Uterus (tissue), 2 donors: ENCODE measurements at regions not wholly inside any gene's neighbourhood (a gene's known extent, or its start where the extent isn't known, plus 50 kb on each side); places are given as distances from the start of the nearest gene placed in this dataset.

Experiments used
- POLR2A ChIP-seq, 2 donors: fragments of 450-650 bp; IDR thresholded peaks; one replicate each; pipeline ENCODE4 v1.6.1; 2016; ENCODE audit warnings: antibody characterized with exemption in 2 of 2, mild to moderate bottlenecking in 1 of 2, moderate library complexity in 1 of 2
- TF ChIP-seq, protein P1 (sequence below), 4 experiments: fragments of 200-600 bp in 2 of 4; fragments of 450-650 bp in 2 of 4; sonication (generic) in 2 of 4; IDR thresholded peaks; one replicate each; pipeline ENCODE4 v1.5.1; 2016 to 2019; ENCODE audit warnings: antibody characterized with exemption in 4 of 4, mild to moderate bottlenecking in 2 of 4, moderate library complexity in 1 of 4

DNA sequence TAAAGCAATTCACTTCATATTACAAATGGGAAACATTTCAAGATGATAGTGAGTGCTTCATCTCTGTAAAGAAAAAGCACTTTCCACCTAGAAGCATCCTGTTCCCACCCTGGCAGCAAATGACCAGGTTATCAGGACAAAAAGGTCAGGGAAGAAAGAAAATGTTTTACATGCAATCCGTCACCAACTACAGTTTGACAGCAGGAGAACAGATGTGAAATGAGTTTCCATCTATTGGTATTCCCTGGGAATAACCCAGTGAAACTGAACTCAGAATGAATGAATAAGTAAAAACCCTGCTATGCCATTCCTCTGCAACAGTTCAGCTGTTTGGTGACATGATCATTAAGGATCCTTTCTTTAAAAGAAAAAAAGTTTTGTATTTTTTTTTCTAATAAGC lies 67.6 kb downstream of the HTR1A start:
- TF ChIP-seq, protein P1, sequence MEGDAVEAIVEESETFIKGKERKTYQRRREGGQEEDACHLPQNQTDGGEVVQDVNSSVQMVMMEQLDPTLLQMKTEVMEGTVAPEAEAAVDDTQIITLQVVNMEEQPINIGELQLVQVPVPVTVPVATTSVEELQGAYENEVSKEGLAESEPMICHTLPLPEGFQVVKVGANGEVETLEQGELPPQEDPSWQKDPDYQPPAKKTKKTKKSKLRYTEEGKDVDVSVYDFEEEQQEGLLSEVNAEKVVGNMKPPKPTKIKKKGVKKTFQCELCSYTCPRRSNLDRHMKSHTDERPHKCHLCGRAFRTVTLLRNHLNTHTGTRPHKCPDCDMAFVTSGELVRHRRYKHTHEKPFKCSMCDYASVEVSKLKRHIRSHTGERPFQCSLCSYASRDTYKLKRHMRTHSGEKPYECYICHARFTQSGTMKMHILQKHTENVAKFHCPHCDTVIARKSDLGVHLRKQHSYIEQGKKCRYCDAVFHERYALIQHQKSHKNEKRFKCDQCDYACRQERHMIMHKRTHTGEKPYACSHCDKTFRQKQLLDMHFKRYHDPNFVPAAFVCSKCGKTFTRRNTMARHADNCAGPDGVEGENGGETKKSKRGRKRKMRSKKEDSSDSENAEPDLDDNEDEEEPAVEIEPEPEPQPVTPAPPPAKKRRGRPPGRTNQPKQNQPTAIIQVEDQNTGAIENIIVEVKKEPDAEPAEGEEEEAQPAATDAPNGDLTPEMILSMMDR (IDR thresholded peaks at IDR 0.05): no peak
- no peak for TF ChIP-seq POLR2A (IDR thresholded peaks at IDR 0.05)
